Esophagus squamous epithelium (tissue), 5 donors: ENCODE measurements at regions not wholly inside any gene's neighbourhood (a gene's known extent, or its start where the extent isn't known, plus 50 kb on each side); places are given as distances from the start of the nearest gene placed in this dataset.
"Not testable (repeated sequence)": the region's sequence is repeated elsewhere in the genome, so short reads cannot be mapped to it uniquely, and the experiment has no call there.

Experiments used
- DNase-seq: peaks from one replicate; lab custom pipeline; 2025; lab: John Stamatoyannopoulos, UW
- H3K27ac ChIP-seq, 4 donors: fragments of 200-600 bp; sonication (generic); one replicate each; pipeline ENCODE4 v1.5.1; 2016 to 2019; ENCODE audit warnings: mild to moderate bottlenecking in 1 of 4
- H3K27me3 ChIP-seq, 4 donors: fragments of 200-600 bp; sonication (generic); 1 replicate in 3 of 4; 2 replicates in 1 of 4; pipeline versions ENCODE4 v1.5.1 to v1.6.0; 2017 to 2021; ENCODE audit warnings: antibody characterized with exemption in 1 of 4
- H3K36me3 ChIP-seq, 3 donors: fragments of 200-600 bp; sonication (generic); one replicate each; pipeline ENCODE4 v1.5.1; 2016 to 2019
- H3K4me1 ChIP-seq, 3 donors: fragments of 200-600 bp; sonication (generic); one replicate each; pipeline ENCODE4 v1.5.1; 2017 to 2019
- H3K4me3 ChIP-seq, 4 donors: fragments of 200-600 bp; sonication (generic); 1 replicate in 3 of 4; 2 replicates in 1 of 4; pipeline ENCODE4 v1.5.1; 2016 to 2019; ENCODE audit warnings: mild to moderate bottlenecking in 2 of 4, moderate library complexity in 1 of 4
- H3K9me3 ChIP-seq, 3 donors: fragments of 200-600 bp; sonication (generic); one replicate each; pipeline ENCODE4 v1.5.1; 2016 to 2019
- CTCF ChIP-seq, 6 experiments: fragments of 450-650 bp in 4 of 6; fragments of 200-600 bp in 2 of 6; sonication (generic) in 2 of 6; IDR thresholded peaks; one replicate each; pipeline ENCODE4 v1.5.1; 2016 to 2019; ENCODE audit warnings: antibody characterized with exemption in 6 of 6, mild to moderate bottlenecking in 4 of 6, moderate library complexity in 4 of 6
- POLR2A ChIP-seq, 4 donors: fragments of 450-650 bp; IDR thresholded peaks; one replicate each; pipeline ENCODE4 v1.6.1; 2017; ENCODE audit warnings: antibody characterized with exemption in 4 of 4, mild to moderate bottlenecking in 4 of 4, moderate library complexity in 3 of 4
- WGBS, 2 donors: methylation state at CpG; one replicate each; pipeline ENCODE4 v1.1.5; 2018; 5-methylcytosine and 5-hydroxymethylcytosine counted together
- intact Hi-C: fragments of 100-400 bp; cut with DNase I; formaldehyde crosslinking; loops from one replicate; pipeline ENCODE4 v1.15.0; 2022
- donor health status: DM: yes; HTN: yes; CAD: no.

GRCh38 chr15:24224161-24224560 lies 451.4 kb upstream of the NPAP1 start:
- WGBS, 2 donors, result 63 to 75% methylated on average over 1 of the region's 1 CpG
- Histone ChIP-seq H3K27ac (no peak overlapping the region), H3K36me3 (no peaks in the 10 kb centered on the region), H3K27me3 (no peaks in the 10 kb centered on the region), H3K4me1 (no peaks in the 10 kb centered on the region), H3K9me3 (peaks cover 0 to 6% (median 0%) of the 10 kb centered on the region in 3 donors), H3K4me3 (no peak overlapping the region)
- DNase-seq, result no peak
- TF ChIP-seq POLR2A (IDR thresholded peaks at IDR 0.05), result no peak
- no peak for TF ChIP-seq CTCF (IDR thresholded peaks at IDR 0.05)
- intact Hi-C loops, result no loop called here

- H3K4me1 ChIP-seq, DNase-seq, H3K4me3 ChIP-seq, H3K27me3 ChIP-seq, intact Hi-C loops, H3K27ac ChIP-seq, H3K36me3 ChIP-seq: not testable (repeated sequence)
- H3K9me3 ChIP-seq, result peaks cover 0 to 12% (median 0%) of the 10 kb centered on the region in 3 donors
- WGBS, 2 donors, result 78 to 89% methylated on average over 7 of the region's 7 CpGs
Measured at GRCh38 chr15:24228922-24229321, 446.7 kb upstream of the NPAP1 start.

- H3K4me3 ChIP-seq, intact Hi-C loops, DNase-seq, H3K36me3 ChIP-seq, H3K4me1 ChIP-seq, H3K27ac ChIP-seq, H3K27me3 ChIP-seq: not testable (repeated sequence)
- WGBS, 2 donors, result 44 to 60% methylated on average over 3 of the region's 3 CpGs
- peaks cover 0 to 12% (median 0%) of the 10 kb centered on the region in 3 donors for H3K9me3 ChIP-seq
Measured at GRCh38 chr15:24233134-24233533, 442.4 kb upstream of the NPAP1 start.

- H3K4me1 ChIP-seq, H3K9me3 ChIP-seq, H3K36me3 ChIP-seq, intact Hi-C loops, H3K4me3 ChIP-seq, DNase-seq, H3K27me3 ChIP-seq, H3K27ac ChIP-seq: not testable (repeated sequence)
- WGBS, 2 donors, result 85 to 100% methylated on average over 2 to 4 of the region's 5 CpGs
Measured at GRCh38 chr15:24240580-24240979, 435.0 kb upstream of the NPAP1 start.

- DNase-seq, H3K27ac ChIP-seq, H3K27me3 ChIP-seq, H3K36me3 ChIP-seq, intact Hi-C loops, H3K4me3 ChIP-seq, H3K9me3 ChIP-seq, H3K4me1 ChIP-seq: not testable (repeated sequence)
- 46 to 61% methylated on average over 3 of the region's 3 CpGs for WGBS, 2 donors
Measured at GRCh38 chr15:24259106-24259505, 416.5 kb upstream of the NPAP1 start.

- WGBS, 2 donors, result 84 to 87% methylated on average over 7 to 8 of the region's 10 CpGs
- H3K9me3 ChIP-seq, DNase-seq, intact Hi-C loops, H3K27ac ChIP-seq, H3K4me1 ChIP-seq, H3K36me3 ChIP-seq, H3K27me3 ChIP-seq, H3K4me3 ChIP-seq: not testable (repeated sequence)
Measured at GRCh38 chr15:24260407-24260806, 415.2 kb upstream of the NPAP1 start.

GRCh38 chr15:24260854-24261253 lies 414.7 kb upstream of the NPAP1 start:
- 21 to 65% methylated on average over 5 to 9 of the region's 25 CpGs for WGBS, 2 donors
- H3K36me3 ChIP-seq, H3K27ac ChIP-seq, H3K27me3 ChIP-seq, intact Hi-C loops, H3K4me3 ChIP-seq, DNase-seq, H3K9me3 ChIP-seq, H3K4me1 ChIP-seq: not testable (repeated sequence)

- DNase-seq, H3K36me3 ChIP-seq, H3K9me3 ChIP-seq, H3K4me3 ChIP-seq, H3K27me3 ChIP-seq, intact Hi-C loops: not testable (repeated sequence)
- WGBS, 2 donors, result 28 to 45% methylated on average over 6 to 7 of the region's 7 CpGs
- Histone ChIP-seq H3K27ac (peak overlapping the region; percentile 16 to 66 (median 36)), H3K4me1 (peaks cover 0 to 30% (median 0%) of the 10 kb centered on the region in 3 donors)
Measured at GRCh38 chr15:24268536-24269165, 406.9 kb upstream of the NPAP1 start.

GRCh38 chr15:24269166-24269571 lies 406.4 kb upstream of the NPAP1 start:
- H3K27me3 ChIP-seq, result no peaks in the 10 kb centered on the region
- intact Hi-C loops, result no loop called here
- peak overlapping the region in 3 of 4 donors; percentile 10 to 48 (median 39) for H3K27ac ChIP-seq
- WGBS, 2 donors, result 16 to 38% methylated on average over 4 of the region's 4 CpGs
- TF ChIP-seq CTCF (IDR thresholded peaks at IDR 0.05) (peak in 1 of 6 experiments; percentile 21), POLR2A (IDR thresholded peaks at IDR 0.05) (no peak)
- no peaks in the 10 kb centered on the region for H3K9me3 ChIP-seq
- H3K4me1 ChIP-seq, result peaks cover 0 to 30% (median 0%) of the 10 kb centered on the region in 3 donors
- H3K4me3 ChIP-seq, result no peak overlapping the region
- DNase-seq, result no peak
- no peaks in the 10 kb centered on the region for H3K36me3 ChIP-seq
